LNCaP clone FGC (cell line): ENCODE measurements at regions not wholly inside any gene's neighbourhood (a gene's known extent, or its start where the extent isn't known, plus 50 kb on each side); places are given as distances from the start of the nearest gene placed in this dataset.
"Not testable (repeated sequence)": the region's sequence is repeated elsewhere in the genome, so short reads cannot be mapped to it uniquely, and the experiment has no call there.

ENCODE experiments used
- DNase-seq: peaks from one replicate; pipeline ENCODE4 v3.0.0-alpha.2; 2011; ENCODE audit warnings: low read depth
- H3K4me3 ChIP-seq: 2 replicates; pipeline ENCODE4 v1.5.1; 2011; ENCODE audit warnings: mild to moderate bottlenecking, low read depth, low read length, control low read depth
- CTCF ChIP-seq: IDR thresholded peaks from 2 replicates; pipeline ENCODE4 v1.5.1; 2012; ENCODE audit warnings: mild to moderate bottlenecking; ENCODE audit not compliant: control insufficient read depth, insufficient read depth; ENCODE audit errors: extremely low read depth

GRCh38 chr10:108620821-108621534, 1302.3 kb downstream of the XPNPEP1 start:
- no peak for DNase-seq
- no peak for TF ChIP-seq CTCF
- H3K4me3 ChIP-seq = no peak overlapping the region

- DNase-seq = no peak
- TF ChIP-seq CTCF = no peak
- no peak overlapping the region for H3K4me3 ChIP-seq
These were observed 1306.6 kb downstream of the XPNPEP1 start for GRCh38 chr10:108616559-108617285.

- no peak overlapping the region for H3K4me3 ChIP-seq
- no peak for TF ChIP-seq CTCF
- DNase-seq = no peak
These were observed 1307.6 kb downstream of the XPNPEP1 start for GRCh38 chr10:108615576-108616320.

GRCh38 chr10:108612485-108612884, 1310.8 kb downstream of the XPNPEP1 start:
- no peak for DNase-seq
- no peak overlapping the region for H3K4me3 ChIP-seq
- no peak for TF ChIP-seq CTCF

GRCh38 chr10:108608860-108609259, 1314.5 kb downstream of the XPNPEP1 start:
- TF ChIP-seq CTCF = no peak
- no peak overlapping the region for H3K4me3 ChIP-seq
- DNase-seq = no peak

GRCh38 chr10:108601851-108602250, 1321.5 kb downstream of the XPNPEP1 start:
- no peak for TF ChIP-seq CTCF
- no peak for DNase-seq
- H3K4me3 ChIP-seq = no peak overlapping the region

GRCh38 chr10:108600511-108600910, 1322.8 kb downstream of the XPNPEP1 start:
- DNase-seq, H3K4me3 ChIP-seq: not testable (repeated sequence)

GRCh38 chr10:108599317-108599716, 1324.0 kb downstream of the XPNPEP1 start:
- not testable (repeated sequence) for H3K4me3 ChIP-seq, DNase-seq
